AG09309 (cell line): ENCODE measurements at regions not wholly inside any gene's neighbourhood (a gene's known extent, or its start where the extent isn't known, plus 50 kb on each side); places are given as distances from the start of the nearest gene placed in this dataset.
A peak's percentile ranks its signal among the peaks of the same experiment; 100 is the strongest.

Experiments
- DNase-seq: peaks from one replicate; pipeline ENCODE4 v3.0.0-alpha.2; 2010; ENCODE audit warnings: low read depth
- H3K4me3 ChIP-seq: 2 replicates; pipeline ENCODE4 v1.5.1; 2011; ENCODE audit warnings: mild to moderate bottlenecking, low read depth, low read length, moderate library complexity; ENCODE audit not compliant: control insufficient read depth
- TF ChIP-seq, protein P1 (sequence below): IDR thresholded peaks from 2 replicates; pipeline ENCODE4 v1.5.1; 2011; ENCODE audit warnings: mild to moderate bottlenecking, low read depth, low read length, inconsistent platforms; ENCODE audit not compliant: insufficient read depth, control insufficient read depth; ENCODE audit errors: missing control alignments

DNA sequence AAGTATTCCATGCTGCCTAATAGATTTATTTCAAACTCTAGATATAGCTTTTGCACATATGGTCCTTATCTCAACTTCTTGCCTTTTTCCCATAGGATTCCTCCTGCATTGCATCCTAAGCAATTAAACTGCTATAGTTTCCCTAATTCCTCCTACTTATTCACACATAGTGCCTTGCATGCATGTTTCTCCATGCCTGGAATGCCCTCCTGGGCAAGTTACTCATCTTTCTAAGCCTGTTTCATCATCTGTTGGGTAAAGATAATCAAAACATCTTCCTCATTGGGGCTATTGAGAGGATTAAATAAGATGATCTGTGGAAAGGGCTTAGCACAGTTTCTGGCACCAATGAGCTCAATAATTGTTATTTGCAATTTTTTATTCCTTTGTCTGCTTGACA, 726.5 kb downstream of the SLC4A3 start:
- TF ChIP-seq, protein P1, sequence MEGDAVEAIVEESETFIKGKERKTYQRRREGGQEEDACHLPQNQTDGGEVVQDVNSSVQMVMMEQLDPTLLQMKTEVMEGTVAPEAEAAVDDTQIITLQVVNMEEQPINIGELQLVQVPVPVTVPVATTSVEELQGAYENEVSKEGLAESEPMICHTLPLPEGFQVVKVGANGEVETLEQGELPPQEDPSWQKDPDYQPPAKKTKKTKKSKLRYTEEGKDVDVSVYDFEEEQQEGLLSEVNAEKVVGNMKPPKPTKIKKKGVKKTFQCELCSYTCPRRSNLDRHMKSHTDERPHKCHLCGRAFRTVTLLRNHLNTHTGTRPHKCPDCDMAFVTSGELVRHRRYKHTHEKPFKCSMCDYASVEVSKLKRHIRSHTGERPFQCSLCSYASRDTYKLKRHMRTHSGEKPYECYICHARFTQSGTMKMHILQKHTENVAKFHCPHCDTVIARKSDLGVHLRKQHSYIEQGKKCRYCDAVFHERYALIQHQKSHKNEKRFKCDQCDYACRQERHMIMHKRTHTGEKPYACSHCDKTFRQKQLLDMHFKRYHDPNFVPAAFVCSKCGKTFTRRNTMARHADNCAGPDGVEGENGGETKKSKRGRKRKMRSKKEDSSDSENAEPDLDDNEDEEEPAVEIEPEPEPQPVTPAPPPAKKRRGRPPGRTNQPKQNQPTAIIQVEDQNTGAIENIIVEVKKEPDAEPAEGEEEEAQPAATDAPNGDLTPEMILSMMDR = no peak
- DNase-seq = peak; percentile 8
- H3K4me3 ChIP-seq = no peak overlapping the region

DNA sequence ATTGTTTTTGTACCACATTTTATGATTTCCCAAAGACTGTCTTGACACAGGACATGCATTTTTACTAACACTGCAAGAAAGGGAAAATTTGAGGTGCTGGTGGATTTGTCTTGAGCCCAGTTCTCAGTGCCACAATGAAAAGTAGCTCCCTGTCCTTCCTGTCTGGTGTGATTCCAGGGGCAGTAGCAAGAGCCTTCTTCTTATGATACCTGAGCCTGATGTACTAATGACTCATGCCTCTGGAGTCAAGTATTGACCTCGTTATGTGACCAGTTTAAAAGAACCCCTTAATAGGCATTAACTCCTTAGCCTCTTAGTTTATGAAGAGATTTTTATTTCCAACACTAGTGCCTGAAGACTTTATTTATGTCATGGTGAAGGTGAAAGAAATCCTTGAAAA, 728.6 kb downstream of the SLC4A3 start:
- no peak for DNase-seq
- TF ChIP-seq, protein P1 = no peak
- no peak overlapping the region for H3K4me3 ChIP-seq

- no peak overlapping the region for H3K4me3 ChIP-seq
- DNase-seq = peak; percentile 53
- TF ChIP-seq, protein P1 = no peak
Measured at GRCh38 chr2:220365023-220365422, 737.6 kb downstream of the SLC4A3 start.

DNA sequence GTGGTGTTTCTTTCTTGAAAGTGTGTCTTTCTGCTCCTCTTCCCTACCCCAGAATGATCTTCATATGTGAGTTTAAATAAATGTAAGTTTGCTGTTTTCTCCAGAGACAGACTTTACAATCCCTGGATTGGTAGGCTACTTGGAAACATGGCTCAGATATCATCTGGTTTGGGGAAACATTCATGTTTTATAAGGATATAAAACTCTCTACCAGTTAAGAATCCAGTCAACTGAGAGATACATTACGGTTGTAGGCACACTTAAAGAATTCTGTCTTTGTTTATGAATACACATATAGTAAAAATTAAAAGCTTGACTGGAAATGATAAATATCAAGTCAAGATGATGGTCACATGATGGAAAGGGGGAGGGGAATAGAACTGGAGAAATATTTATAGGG, 739.3 kb downstream of the SLC4A3 start:
- TF ChIP-seq, protein P1 = no peak
- DNase-seq = no peak
- no peak overlapping the region for H3K4me3 ChIP-seq

- DNase-seq = no peak
- TF ChIP-seq, protein P1 = no peak
Measured at GRCh38 chr2:220370764-220371163, 743.3 kb downstream of the SLC4A3 start.

GRCh38 chr2:220371211-220371610, 743.8 kb downstream of the SLC4A3 start:
- H3K4me3 ChIP-seq = no peak overlapping the region
- TF ChIP-seq, protein P1 = no peak
- no peak for DNase-seq

More at GRCh38 chr2:220370764-220371163, 743.3 kb downstream of the SLC4A3 start:
- H3K4me3 ChIP-seq = no peak overlapping the region

DNA sequence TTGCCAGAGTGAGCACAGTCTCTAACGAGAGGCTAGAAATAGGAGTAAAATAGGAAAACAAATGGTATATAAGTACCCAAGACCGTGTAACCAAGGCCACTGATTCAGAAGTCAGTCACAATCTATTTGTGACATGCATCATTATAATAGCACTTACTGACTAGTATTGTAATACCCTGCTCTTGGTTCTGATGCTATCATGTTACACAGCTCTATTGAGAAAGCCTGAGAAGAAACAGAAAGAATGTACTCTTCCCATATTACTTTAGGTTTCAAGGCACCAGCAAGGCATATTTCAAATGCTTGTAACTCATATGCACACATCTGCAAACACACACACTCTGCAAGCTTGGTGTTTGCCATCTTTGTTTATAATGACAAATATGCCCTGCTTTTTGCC, 746.4 kb downstream of the SLC4A3 start:
- no peak overlapping the region for H3K4me3 ChIP-seq
- TF ChIP-seq, protein P1 = no peak
- peak; percentile 10 for DNase-seq
